Transverse colon (tissue), 4 donors: ENCODE measurements at regions not wholly inside any gene's neighbourhood (a gene's known extent, or its start where the extent isn't known, plus 50 kb on each side); places are given as distances from the start of the nearest gene placed in this dataset.

Source experiments
- DNase-seq: peaks from one replicate; pipeline ENCODE4 v3.0.0-alpha.2; 2019
- H3K27ac ChIP-seq, 4 donors: fragments of 200-600 bp; sonication (generic); 2 replicates each; pipeline ENCODE4 v1.5.1; 2016 to 2018; ENCODE audit warnings: inconsistent platforms in 4 of 4
- H3K27me3 ChIP-seq: fragments of 200-600 bp; sonication (generic); 2 replicates; pipeline ENCODE4 v1.5.1; 2017; ENCODE audit warnings: inconsistent platforms
- H3K36me3 ChIP-seq, 4 donors: fragments of 200-600 bp; sonication (generic); 2 replicates each; pipeline ENCODE4 v1.5.1; 2017 to 2019; ENCODE audit warnings: inconsistent platforms in 4 of 4
- H3K4me1 ChIP-seq, 4 donors: fragments of 200-600 bp; sonication (generic); 2 replicates each; pipeline ENCODE4 v1.5.1; 2017 to 2020; ENCODE audit warnings: inconsistent platforms in 4 of 4
- H3K4me3 ChIP-seq, 4 donors: fragments of 200-600 bp; sonication (generic); 1 replicate in 1 of 4; 2 replicates in 3 of 4; pipeline versions ENCODE4 v1.5.1 to v1.6.1; 2017 to 2019; ENCODE audit warnings: inconsistent platforms in 4 of 4
- H3K9me3 ChIP-seq, 2 donors: fragments of 200-600 bp; sonication (generic); 2 replicates each; pipeline ENCODE4 v1.5.1; 2017 to 2019; ENCODE audit warnings: inconsistent platforms in 2 of 2
- CTCF ChIP-seq, 5 experiments: fragments of 200-600 bp in 3 of 5; fragments of 450-650 bp in 2 of 5; sonication (generic) in 3 of 5; IDR thresholded peaks; 1 replicate in 2 of 5; 2 replicates in 3 of 5; pipeline ENCODE4 v1.5.1; 2016 to 2017; ENCODE audit warnings: antibody characterized with exemption in 5 of 5, inconsistent platforms in 3 of 5, mild to moderate bottlenecking in 2 of 5, moderate library complexity in 1 of 5
- EP300 ChIP-seq: sonication (generic); formaldehyde crosslinking; IDR thresholded peaks from one replicate; pipeline ENCODE4 v1.6.1; 2017; ENCODE audit warnings: antibody characterized with exemption, low read depth
- POLR2A ChIP-seq: fragments of 450-650 bp; IDR thresholded peaks from one replicate; pipeline ENCODE4 v1.6.1; 2016; ENCODE audit warnings: antibody characterized with exemption, mild to moderate bottlenecking, moderate library complexity
- POLR2AphosphoS5 ChIP-seq, 3 donors: sonication (generic); formaldehyde crosslinking; IDR thresholded peaks; one replicate each; pipeline ENCODE4 v1.6.1; 2016; ENCODE audit warnings: antibody characterized with exemption in 3 of 3
- WGBS, 2 donors: methylation state at CpG; one replicate each; pipeline ENCODE4 v1.1.5; 2018; ENCODE audit warnings: low coverage in 1 of 2; 5-methylcytosine and 5-hydroxymethylcytosine counted together
- in situ Hi-C, 4 donors: fragments of 200-750 bp; cut with MboI; loops; one replicate each; pipeline versions ENCODE4 v1.15.0 to v1.15.1; 2017; ENCODE audit warnings: low sequenced_read_pairs in 3 of 4, low pct_ligation_motif_present in 1 of 4, low pct_unique_long_range_greater_than_20kb in 1 of 4
- intact Hi-C: fragments of 100-400 bp; cut with DNase I; formaldehyde crosslinking; loops from one replicate; pipeline ENCODE4 v1.15.1; 2023; ENCODE audit warnings: low total_unique reads

DNA sequence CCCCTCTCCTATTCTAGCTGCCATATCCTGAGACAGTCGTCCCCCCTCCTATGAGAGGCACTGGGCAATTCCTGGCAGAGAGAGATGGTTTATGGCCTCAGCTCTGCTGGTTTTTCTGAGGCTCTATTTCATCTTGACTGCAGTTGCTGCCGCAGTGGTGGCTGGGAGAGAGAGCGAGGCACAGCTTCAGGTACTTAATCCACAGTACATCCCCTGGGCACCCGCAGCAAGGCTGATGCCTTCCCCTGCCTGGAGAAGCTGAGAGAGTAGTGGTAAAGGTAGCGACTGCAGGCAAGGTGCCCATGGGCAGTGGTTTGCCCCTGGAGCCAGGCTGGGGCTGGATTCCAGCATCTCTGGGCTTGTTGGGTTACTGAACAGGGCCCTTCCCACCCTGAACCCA, 324.7 kb downstream of the RPS24 start:
- 76% methylated on average over 5 of the region's 5 CpGs; no CpG with 5 or more reads in 1 of the 2 donors for WGBS, 2 donors
- no peak for DNase-seq
- H3K27me3 ChIP-seq, result no peaks in the 10 kb centered on the region
- no peaks in the 10 kb centered on the region for H3K9me3 ChIP-seq
- no peak for TF ChIP-seq EP300
- TF ChIP-seq POLR2A, result no peak
- TF ChIP-seq POLR2AphosphoS5 (IDR thresholded peaks at IDR 0.05), result no peak
- TF ChIP-seq CTCF (IDR thresholded peaks at IDR 0.05), result no peak
- H3K4me3 ChIP-seq, result no peak overlapping the region
- H3K36me3 ChIP-seq, result no peaks in the 10 kb centered on the region
- H3K4me1 ChIP-seq, result no peaks in the 10 kb centered on the region
- H3K27ac ChIP-seq, result no peak overlapping the region
- in situ Hi-C loops, result no loop called here
- intact Hi-C loops, result no loop called here

GRCh38 chr10:78358982-78359381, 325.3 kb downstream of the RPS24 start:
- in situ Hi-C loops, result no loop called here
- WGBS, 2 donors, result 89% methylated on average over 5 of the region's 5 CpGs; no CpG with 5 or more reads in 1 of the 2 donors

GRCh38 chr10:78359640-78360091, 326.0 kb downstream of the RPS24 start:
- TF ChIP-seq CTCF (IDR thresholded peaks at IDR 0.05) (no peak), POLR2A (no peak), POLR2AphosphoS5 (IDR thresholded peaks at IDR 0.05) (no peak), EP300 (no peak)
- Histone ChIP-seq H3K4me3 (no peak overlapping the region), H3K9me3 (no peaks in the 10 kb centered on the region), H3K4me1 (no peaks in the 10 kb centered on the region), H3K27me3 (no peaks in the 10 kb centered on the region), H3K27ac (no peak overlapping the region), H3K36me3 (no peaks in the 10 kb centered on the region)
- DNase-seq, result no peak
- 49 to 64% methylated on average over 4 to 9 of the region's 9 CpGs for WGBS, 2 donors
- in situ Hi-C loops, result no loop called here
- intact Hi-C loops, result no loop called here

More at GRCh38 chr10:78358982-78359381, 325.3 kb downstream of the RPS24 start:
- no peaks in the 10 kb centered on the region for H3K9me3 ChIP-seq
- intact Hi-C loops, result no loop called here
- H3K4me1 ChIP-seq, result no peaks in the 10 kb centered on the region
- no peak for DNase-seq
- TF ChIP-seq EP300, result no peak
- no peak overlapping the region for H3K4me3 ChIP-seq
- H3K27me3 ChIP-seq, result no peaks in the 10 kb centered on the region
- H3K36me3 ChIP-seq, result no peaks in the 10 kb centered on the region
- H3K27ac ChIP-seq, result no peak overlapping the region

GRCh38 chr10:78360284-78360683, 326.6 kb downstream of the RPS24 start:
- WGBS, 2 donors, result 89 to 99% methylated on average over 4 to 5 of the region's 6 CpGs
- no peak for TF ChIP-seq CTCF (IDR thresholded peaks at IDR 0.05)
- TF ChIP-seq POLR2A, result no peak
- no peak for TF ChIP-seq POLR2AphosphoS5 (IDR thresholded peaks at IDR 0.05)
- no peak for TF ChIP-seq EP300
- no peak for DNase-seq
- no peak overlapping the region for H3K27ac ChIP-seq
- no peaks in the 10 kb centered on the region for H3K4me1 ChIP-seq
- no peaks in the 10 kb centered on the region for H3K27me3 ChIP-seq
- H3K9me3 ChIP-seq, result no peaks in the 10 kb centered on the region
- no peaks in the 10 kb centered on the region for H3K36me3 ChIP-seq
- intact Hi-C loops (no loop called here), in situ Hi-C loops (no loop called here)
- H3K4me3 ChIP-seq, result no peak overlapping the region

GRCh38 chr10:78361031-78361430, 327.4 kb downstream of the RPS24 start:
- intact Hi-C loops (no loop called here), in situ Hi-C loops (no loop called here)
- Histone ChIP-seq H3K27me3 (no peaks in the 10 kb centered on the region), H3K27ac (no peak overlapping the region), H3K36me3 (no peaks in the 10 kb centered on the region), H3K4me1 (peaks cover 0 to 4% (median 0%) of the 10 kb centered on the region in 4 donors), H3K9me3 (no peaks in the 10 kb centered on the region), H3K4me3 (no peak overlapping the region)
- 68% methylated on average over 3 of the region's 3 CpGs; no CpG with 5 or more reads in 1 of the 2 donors for WGBS, 2 donors
- no peak for DNase-seq
- no peak for TF ChIP-seq CTCF (IDR thresholded peaks at IDR 0.05)
- TF ChIP-seq EP300, result no peak
